ENCODE measurements at regions not wholly inside any gene's neighbourhood (a gene's known extent, or its start where the extent isn't known, plus 50 kb on each side); places are given as distances from the start of the nearest gene placed in this dataset.

DNA sequence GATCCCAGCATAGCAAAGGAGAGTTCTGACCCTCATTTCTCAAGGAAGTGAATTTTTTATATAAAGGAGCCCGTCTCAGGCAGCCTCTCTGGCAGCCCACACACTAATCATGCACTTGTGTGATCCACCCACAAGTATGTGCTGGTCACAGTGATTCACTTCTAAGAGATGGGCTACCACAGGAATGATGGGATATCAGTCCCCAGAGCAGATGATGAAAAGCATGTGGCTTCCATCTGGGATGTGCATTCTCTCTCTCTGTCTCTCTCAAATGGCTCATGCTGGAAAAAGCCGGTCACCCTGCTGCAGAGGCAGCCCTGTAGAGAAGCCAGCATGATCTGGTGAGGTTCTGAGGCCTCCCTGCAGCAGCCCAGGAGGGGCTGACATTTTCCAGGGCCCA, 74.2 kb upstream of the ADCY2 start (continued):
- TF ChIP-seq HDAC2 (IDR thresholded peaks at IDR 0.05; ENCODE audit: borderline replicate concordance in 1 of 2, low read depth in 2 of 2, low read length in 2 of 2) (no peak), CBX8 (IDR thresholded peaks at IDR 0.05; ENCODE audit: borderline replicate concordance, low read depth, low read length) (no peak), CTBP2 (IDR thresholded peaks at IDR 0.05; ENCODE audit: borderline replicate concordance, insufficient read depth, insufficient read length, low read length) (no peak), BCL11A (IDR thresholded peaks at IDR 0.05; ENCODE audit: low read depth in 2 of 2, low read length in 2 of 2) (no peak), ZNF274 (IDR thresholded peaks at IDR 0.05; ENCODE audit: borderline replicate concordance, extremely low read depth, low read length) (no peak)
- TF ChIP-seq, protein P1, sequence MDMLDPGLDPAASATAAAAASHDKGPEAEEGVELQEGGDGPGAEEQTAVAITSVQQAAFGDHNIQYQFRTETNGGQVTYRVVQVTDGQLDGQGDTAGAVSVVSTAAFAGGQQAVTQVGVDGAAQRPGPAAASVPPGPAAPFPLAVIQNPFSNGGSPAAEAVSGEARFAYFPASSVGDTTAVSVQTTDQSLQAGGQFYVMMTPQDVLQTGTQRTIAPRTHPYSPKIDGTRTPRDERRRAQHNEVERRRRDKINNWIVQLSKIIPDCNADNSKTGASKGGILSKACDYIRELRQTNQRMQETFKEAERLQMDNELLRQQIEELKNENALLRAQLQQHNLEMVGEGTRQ (IDR thresholded peaks at IDR 0.05; ENCODE audit: low read length) = no peak
- TF ChIP-seq, protein P2, sequence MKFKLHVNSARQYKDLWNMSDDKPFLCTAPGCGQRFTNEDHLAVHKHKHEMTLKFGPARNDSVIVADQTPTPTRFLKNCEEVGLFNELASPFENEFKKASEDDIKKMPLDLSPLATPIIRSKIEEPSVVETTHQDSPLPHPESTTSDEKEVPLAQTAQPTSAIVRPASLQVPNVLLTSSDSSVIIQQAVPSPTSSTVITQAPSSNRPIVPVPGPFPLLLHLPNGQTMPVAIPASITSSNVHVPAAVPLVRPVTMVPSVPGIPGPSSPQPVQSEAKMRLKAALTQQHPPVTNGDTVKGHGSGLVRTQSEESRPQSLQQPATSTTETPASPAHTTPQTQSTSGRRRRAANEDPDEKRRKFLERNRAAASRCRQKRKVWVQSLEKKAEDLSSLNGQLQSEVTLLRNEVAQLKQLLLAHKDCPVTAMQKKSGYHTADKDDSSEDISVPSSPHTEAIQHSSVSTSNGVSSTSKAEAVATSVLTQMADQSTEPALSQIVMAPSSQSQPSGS (IDR thresholded peaks at IDR 0.05; ENCODE audit: low read length) = no peak

Data from H1 (cell line).